ENCODE measurements at regions not wholly inside any gene's neighbourhood (a gene's known extent, or its start where the extent isn't known, plus 50 kb on each side); places are given as distances from the start of the nearest gene placed in this dataset.

DNA sequence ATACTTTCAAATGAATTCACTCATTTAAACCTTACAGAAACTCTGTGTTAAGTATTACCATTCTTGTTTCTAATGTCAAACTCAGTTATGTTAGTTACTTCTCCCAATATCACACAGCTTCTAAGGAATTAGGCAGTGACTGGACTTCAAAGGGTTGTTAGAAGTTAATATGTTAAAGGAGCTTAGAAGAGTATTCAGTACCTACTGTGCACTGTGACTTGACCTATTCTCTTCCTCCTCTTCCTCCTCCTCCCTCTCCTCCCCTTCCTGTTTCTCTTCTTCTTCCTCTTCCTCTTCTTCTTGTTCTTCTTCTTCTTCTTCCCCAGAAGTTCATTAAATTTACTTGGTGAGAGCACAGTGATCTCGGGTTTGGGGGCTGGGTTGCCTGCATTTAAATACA, 325.6 kb upstream of the SLC35B3 start:
- no peak overlapping the region for H3K4me2 ChIP-seq (ENCODE audit: insufficient read depth, low read length)
- dilution Hi-C loops (cut with MboI; ENCODE audit: extremely low pct_ligation_motif_present, low sequenced_read_pairs) (no loop called here), intact Hi-C loops (cut with micrococcal nuclease) (no loop called here)
- H3K27me3 ChIP-seq (ENCODE audit: control insufficient read depth in 2 of 2, insufficient read depth in 2 of 2, low read length in 2 of 2), result no peaks in the 10 kb centered on the region
- no peaks in the 10 kb centered on the region for H3K79me2 ChIP-seq (ENCODE audit: control insufficient read depth, insufficient read depth, low read length)
- H2AFZ ChIP-seq (ENCODE audit: low read depth, low read length), result no peak overlapping the region
- H3K9ac ChIP-seq (replicated peaks; ENCODE audit: extremely low read depth, insufficient read depth, low read length), result no peak overlapping the region
- no peak for DNase-seq (ENCODE audit: low read depth, low spot score)
- H4K20me1 ChIP-seq (replicated peaks; ENCODE audit: control insufficient read depth, extremely low read depth, insufficient read depth, low read length), result no peaks in the 10 kb centered on the region
- no peaks in the 10 kb centered on the region for H3K9me1 ChIP-seq (replicated peaks; ENCODE audit: control insufficient read depth, extremely low read depth, insufficient read depth, low read length)
- no TSS peak for BruUV-seq (replicated peaks)
- H3K27ac ChIP-seq (ENCODE audit: insufficient read depth, low read depth, low read length), result no peak overlapping the region
- H3K9me3 ChIP-seq (replicated peaks; ENCODE audit: control insufficient read depth, insufficient read depth, low read length), result peaks cover 2% of the 10 kb centered on the region
- no peak overlapping the region for H3K4me3 ChIP-seq (replicated peaks in 1 of 3; ENCODE audit: insufficient read depth in 1 of 3, low read depth in 1 of 3, low read length in 3 of 3)
- CTCF ChIA-PET, result no interaction called here
- H3K36me3 ChIP-seq (ENCODE audit: control insufficient read depth in 2 of 2, extremely low read depth in 1 of 2, insufficient read depth in 2 of 2, low read length in 2 of 2), result no peaks in the 10 kb centered on the region
- POLR2A ChIA-PET, result no interaction called here
- H3K4me1 ChIP-seq (ENCODE audit: control insufficient read depth, extremely low read depth, insufficient read depth, low read length), result no peaks in the 10 kb centered on the region
- TF ChIP-seq, protein P1, sequence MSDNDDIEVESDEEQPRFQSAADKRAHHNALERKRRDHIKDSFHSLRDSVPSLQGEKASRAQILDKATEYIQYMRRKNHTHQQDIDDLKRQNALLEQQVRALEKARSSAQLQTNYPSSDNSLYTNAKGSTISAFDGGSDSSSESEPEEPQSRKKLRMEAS (IDR thresholded peaks at IDR 0.05; ENCODE audit: insufficient read depth, insufficient read length), result no peak
- TF ChIP-seq POLR2A (IDR thresholded peaks at IDR 0.05; ENCODE audit: low read depth, low read length) (no peak), FOS (IDR thresholded peaks at IDR 0.05; ENCODE audit: borderline replicate concordance, insufficient read depth, low read length) (no peak), JUN (IDR thresholded peaks at IDR 0.05; ENCODE audit: borderline replicate concordance, insufficient read depth, insufficient read length, low read depth) (no peak), GATA2 (IDR thresholded peaks at IDR 0.05; ENCODE audit: insufficient read depth, insufficient read length, low read depth, low read length) (no peak), EZH2 (IDR thresholded peaks at IDR 0.05; ENCODE audit: borderline replicate concordance, low read depth, low read length, severe bottlenecking) (no peak), MYC (IDR thresholded peaks at IDR 0.05; ENCODE audit: low read depth, low read length) (no peak), POLR2AphosphoS5 (IDR thresholded peaks at IDR 0.05; ENCODE audit: insufficient read depth, low read depth, low read length) (no peak)
- TF ChIP-seq, protein P2, sequence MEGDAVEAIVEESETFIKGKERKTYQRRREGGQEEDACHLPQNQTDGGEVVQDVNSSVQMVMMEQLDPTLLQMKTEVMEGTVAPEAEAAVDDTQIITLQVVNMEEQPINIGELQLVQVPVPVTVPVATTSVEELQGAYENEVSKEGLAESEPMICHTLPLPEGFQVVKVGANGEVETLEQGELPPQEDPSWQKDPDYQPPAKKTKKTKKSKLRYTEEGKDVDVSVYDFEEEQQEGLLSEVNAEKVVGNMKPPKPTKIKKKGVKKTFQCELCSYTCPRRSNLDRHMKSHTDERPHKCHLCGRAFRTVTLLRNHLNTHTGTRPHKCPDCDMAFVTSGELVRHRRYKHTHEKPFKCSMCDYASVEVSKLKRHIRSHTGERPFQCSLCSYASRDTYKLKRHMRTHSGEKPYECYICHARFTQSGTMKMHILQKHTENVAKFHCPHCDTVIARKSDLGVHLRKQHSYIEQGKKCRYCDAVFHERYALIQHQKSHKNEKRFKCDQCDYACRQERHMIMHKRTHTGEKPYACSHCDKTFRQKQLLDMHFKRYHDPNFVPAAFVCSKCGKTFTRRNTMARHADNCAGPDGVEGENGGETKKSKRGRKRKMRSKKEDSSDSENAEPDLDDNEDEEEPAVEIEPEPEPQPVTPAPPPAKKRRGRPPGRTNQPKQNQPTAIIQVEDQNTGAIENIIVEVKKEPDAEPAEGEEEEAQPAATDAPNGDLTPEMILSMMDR (IDR thresholded peaks at IDR 0.05; ENCODE audit: extremely low read depth in 1 of 2, insufficient read depth in 1 of 2, low read depth in 1 of 2, low read length in 2 of 2), result no peak
- FAIRE-seq, result no peak
